NCI-H1048 (cell line): ENCODE measurements at regions not wholly inside any gene's neighbourhood (a gene's known extent, or its start where the extent isn't known, plus 50 kb on each side); places are given as distances from the start of the nearest gene placed in this dataset.
"Not testable (repeated sequence)": the region's sequence is repeated elsewhere in the genome, so short reads cannot be mapped to it uniquely, and the experiment has no call there.

Experiments used
- DNase-seq: peaks from one replicate; lab custom pipeline; 2025; lab: John Stamatoyannopoulos, UW

DNA sequence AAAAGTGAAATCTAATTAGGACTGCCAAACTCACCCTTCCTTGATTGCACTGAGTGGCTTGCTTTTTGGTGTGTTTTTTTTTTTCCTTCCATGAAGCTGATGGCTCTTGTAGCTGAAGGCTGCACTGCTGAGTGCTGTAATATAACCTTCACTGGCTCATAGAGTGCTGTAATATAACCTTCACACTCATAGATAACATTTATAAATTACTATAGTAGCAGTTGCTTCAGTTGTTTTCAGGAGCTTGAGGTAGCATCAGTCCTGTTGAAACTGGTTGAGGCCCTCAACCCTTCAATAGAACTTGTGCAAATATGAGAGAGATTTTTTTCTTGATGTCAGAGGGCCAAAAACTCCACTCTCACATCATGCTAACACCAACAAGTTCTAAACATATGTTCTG lies 404.9 kb upstream of the MBL2 start:
- no peak for DNase-seq

DNA sequence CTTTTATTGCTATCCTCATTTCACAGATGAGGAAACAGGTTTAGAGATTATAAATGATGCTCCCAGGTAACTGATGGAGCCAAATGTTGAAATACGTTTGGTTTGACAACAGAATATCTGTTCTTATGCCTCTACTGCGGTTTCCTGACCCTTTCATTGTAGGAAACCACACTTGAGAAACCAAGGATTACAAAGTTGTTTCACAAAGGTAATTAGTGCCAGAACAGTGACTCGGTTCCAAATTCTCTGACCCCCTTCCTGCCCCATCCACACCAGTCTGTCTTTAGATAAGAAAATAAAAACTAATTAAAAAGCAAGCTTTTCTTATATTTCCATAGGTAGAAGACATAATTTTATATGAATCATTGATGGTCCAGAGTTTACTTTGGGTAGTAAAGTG lies 393.7 kb upstream of the MBL2 start:
- no peak for DNase-seq

DNA sequence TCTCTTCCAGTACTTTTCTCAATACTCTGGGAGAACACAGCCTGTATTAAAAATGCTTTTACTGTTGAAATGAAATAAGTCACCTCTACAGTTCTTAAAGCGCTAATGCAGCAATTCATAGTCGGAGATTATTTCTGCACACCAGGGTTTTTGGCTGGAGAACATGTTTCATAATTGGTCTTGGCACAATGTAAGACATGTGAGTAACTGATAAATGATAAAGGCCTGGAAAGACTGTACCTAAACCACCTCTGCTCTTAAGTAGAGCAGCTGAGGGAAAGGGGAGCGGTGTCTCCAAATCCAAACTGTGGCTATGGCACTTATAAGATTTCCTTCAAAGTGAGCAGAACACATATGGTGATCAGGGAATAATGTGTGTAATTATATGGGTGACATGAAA lies 390.3 kb upstream of the MBL2 start:
- no peak for DNase-seq

DNA sequence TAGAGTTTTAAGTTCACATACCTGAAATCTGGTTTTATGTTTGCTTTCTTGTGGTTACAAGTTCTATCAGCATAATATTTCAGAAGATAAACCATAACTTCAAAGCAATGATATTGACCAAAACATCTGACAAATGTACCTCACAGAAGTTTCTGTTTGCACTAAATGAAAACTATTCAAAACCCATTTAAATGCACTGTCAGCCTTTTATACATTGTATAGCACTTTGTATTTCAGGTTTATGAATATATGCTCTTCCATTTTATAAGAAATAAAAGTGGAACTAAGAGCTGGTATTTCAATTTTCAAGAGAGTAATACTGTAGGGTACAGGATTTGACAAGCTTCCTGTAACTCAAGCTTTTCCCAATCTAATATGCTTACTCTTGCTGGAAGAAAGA lies 388.6 kb upstream of the MBL2 start:
- DNase-seq, result no peak

DNA sequence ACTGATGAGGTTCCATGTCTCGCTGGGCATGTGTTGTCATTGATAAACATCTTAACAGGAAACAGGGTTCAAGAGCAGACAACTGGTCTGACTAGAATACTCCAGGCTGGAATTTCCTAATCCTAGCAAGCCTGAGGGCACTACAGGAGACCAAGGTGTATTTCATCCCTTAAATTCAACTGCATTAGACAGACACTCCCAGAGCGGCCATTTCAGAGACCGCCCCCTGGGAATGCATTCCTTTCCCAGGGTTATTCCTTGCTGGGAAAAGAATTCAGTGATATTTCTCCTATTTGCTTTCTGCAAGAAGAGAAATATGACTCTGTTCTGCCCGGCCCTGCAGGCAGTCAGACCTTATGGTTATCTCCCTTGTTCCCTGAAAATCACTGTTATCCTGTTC lies 383.1 kb upstream of the MBL2 start:
- DNase-seq, result not testable (repeated sequence)

DNA sequence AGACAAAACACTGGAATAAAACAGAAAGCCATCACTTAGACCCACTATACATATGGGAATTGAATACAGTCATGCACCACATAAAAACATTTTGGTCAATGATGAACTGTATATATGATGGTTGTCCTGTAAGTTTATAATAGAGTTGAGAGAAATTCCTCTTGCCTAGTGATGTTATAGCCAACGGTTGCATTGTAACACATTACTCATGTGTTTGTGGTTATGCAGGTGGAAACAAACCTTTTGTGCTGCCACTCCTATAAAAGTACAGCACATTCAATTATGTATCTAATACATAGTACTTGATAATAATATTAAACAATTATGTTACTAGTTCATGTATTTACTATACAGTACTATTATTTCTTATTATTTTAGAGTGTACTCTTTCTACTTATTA lies 381.2 kb upstream of the MBL2 start:
- no peak for DNase-seq

DNA sequence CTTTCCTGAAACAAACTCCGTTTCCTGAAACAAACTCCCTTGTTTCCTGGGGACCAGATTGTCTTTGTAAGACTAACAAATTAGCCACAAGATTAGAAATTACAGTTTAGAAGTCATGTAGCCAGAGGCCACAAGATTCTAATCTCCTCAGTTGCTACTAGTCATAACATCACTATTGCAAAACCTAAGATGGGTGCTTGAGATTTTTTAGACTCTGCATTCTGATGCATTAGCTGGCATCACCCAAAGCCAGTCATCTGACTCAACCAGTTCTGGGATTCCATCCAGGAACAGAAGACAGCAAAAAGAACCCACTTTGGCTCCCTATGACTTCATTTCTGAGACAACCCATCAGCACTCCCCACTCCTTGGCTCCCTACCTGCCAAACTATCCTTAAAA lies 367.9 kb upstream of the MBL2 start:
- no peak for DNase-seq

DNA sequence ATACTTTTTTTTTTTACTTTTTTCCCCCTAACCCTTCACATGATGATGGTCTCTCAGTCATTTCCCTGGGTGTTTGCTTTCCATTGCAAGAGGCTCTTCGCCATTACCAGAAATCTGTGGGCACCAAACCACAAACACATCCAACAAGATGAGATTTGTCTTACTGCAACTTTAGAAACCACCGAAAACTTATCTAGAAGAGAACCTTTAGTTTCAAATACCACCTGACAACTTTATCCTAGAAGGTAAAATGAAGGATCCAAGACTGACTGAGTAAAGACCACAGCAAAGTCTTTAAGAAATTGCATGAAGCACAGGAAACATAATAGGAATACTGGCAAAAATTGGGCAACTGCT lies 363.3 kb upstream of the MBL2 start:
- no peak for DNase-seq

DNA sequence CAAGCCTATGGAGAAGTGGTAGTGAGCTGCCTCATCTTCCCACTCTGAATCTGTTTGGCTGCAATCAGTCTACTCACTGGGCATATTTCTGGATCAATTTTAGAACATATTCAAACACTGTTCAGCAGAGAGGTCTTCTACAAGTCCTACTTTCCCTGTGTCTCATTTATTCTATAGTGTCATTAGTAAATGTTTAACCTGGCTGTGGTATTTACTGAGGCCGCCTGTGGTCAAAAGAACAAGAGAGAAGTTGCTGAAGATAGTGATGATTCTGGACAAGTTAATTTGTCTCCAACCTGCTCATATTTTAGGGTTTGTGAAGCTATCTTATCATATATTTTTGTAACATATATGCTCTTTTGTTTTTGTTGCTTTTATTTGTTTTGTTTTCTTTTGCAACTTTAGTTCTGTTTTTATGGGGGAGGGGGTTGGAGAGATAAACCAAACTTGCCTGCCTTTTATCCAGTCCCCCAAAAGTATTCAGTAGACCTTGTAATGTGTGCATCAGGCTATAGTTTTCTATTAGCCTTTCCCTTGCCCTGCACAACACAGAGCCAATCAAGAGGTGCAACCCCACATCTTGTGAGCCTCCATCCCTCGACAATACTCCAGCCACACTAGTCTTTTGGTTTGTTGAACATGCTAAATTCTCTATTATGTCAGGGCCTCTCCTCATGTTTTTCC lies 362.8 kb upstream of the MBL2 start:
- DNase-seq, result no peak

DNA sequence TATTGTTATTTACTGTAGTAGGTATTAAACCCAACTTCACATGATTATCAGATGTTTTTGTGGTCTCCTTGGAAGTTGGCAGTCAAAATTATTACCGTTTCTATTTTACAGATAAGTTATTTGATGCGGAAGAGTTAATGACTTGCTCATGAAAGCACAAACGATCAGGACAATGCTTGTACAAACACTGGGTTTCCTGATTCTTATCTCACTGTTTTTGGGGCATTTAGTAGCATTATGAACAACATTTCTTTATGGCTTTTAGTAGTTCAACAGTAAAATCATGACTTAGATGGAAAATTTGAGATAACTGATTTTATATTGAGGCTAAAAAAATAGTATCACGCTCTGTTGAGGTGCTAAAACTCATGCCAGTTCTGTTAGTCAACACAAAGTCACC lies 361.5 kb upstream of the MBL2 start:
- no peak for DNase-seq

DNA sequence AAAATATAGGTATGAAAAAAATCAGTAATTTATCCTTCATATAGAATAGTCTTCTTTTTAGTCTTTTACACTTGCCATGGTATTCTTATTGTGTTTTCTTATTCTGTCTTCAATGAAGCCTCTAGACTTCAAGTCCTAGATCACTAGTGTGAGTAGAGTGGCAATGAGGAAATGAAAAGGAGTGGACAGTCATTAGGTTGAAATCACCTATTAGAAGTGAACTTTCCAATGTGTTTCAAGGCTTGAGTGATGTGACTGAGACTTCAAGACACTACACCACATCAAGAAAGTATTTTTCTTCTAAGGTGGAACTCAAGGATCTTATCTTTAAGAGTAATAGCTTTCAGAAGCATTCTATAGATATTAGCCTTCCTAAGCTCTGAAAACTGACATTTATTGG lies 357.8 kb upstream of the MBL2 start:
- no peak for DNase-seq

DNA sequence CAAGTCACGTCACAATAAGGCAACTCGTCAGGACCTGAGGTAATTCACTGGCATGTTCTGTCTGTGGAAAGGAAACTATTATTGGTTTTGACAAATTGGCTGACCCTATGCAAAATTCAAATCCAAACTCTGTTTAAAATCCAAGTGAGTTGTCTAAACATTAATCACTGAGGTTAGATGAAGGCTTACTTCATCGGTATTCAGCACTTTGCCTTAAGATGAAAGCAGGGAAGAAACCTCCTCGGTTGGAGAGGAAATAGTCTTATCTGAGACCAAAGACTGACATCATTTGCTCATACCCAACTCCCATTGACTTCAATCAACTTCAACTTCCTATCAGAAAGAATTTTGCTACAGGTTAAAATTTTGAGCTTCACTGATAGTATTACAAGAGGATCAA lies 355.1 kb upstream of the MBL2 start:
- DNase-seq, result no peak

DNA sequence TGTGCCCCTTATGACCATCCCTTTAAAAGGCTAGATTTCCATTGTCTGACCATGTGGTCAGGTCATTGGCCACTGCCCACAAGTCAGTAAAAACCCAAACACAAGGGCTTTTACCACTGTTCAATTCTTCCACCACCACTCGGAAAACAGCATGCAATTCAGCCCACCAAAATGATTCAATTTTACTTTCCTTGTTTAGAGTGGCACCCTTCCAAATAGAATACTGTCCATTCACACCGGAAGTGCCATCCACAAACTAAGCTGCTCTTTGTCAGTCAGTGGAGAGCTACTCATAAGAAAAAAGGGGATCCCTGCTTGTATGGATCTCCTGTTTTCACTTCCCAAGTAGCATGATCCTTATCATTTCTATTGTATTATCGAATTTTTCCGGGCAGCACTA lies 350.7 kb upstream of the MBL2 start:
- no peak for DNase-seq

DNA sequence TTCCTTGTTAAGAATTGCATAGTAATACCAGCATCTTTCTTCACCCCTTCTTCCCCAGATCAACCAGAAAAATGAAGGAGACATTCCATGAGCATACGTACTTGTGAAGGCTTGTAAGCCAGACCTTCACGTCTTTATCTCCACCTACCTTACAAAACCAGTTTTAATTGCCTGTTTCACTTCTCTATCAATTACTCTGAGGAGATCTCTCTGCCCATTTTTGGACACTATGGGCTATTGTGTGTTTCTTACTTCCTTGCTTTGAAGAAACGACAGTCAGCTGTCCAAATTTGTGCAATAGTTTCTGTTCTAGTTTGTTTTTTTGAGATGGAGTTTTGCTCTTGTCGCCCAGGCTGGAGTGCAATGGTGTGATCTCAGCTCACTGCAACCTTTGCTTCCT lies 349.7 kb upstream of the MBL2 start:
- no peak for DNase-seq

DNA sequence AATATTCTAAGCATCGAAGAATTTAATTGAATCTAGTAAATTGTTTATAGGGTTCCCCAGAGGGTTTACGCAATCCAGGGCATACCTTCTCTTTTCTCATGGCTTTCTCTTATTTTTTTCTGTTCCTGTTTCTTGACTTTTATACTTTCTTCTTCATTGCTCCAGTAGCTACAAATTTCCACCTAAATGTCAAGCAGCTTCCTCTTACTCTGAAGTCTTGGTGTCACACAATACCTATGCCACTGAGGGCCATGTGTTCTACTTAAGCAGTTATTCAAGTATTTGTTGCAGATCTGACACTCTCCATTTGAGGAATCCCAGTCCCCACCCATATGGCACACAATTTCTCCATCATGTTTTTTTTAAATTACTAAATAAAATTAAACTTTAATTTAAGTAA lies 343.1 kb upstream of the MBL2 start:
- no peak for DNase-seq

DNA sequence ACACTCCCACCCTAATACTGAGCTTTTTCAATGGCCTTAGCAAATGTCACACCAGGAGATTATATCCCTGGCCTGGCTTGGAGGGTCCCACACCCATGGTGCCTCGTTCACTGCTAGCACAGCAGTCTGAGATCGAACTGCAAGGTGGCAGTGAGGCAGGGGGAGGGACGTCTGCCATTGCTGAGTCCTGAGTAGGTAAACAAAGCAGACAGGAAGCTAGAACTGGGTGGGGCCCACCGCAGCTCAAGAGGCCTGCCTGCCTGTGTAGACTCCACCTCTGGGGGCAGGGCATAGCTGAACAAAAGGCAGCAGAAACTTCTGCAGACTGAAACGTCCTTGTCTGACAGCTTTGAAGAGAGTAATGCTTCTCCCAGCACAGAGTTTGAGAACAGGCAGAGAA lies 338.9 kb upstream of the MBL2 start:
- no peak for DNase-seq

DNA sequence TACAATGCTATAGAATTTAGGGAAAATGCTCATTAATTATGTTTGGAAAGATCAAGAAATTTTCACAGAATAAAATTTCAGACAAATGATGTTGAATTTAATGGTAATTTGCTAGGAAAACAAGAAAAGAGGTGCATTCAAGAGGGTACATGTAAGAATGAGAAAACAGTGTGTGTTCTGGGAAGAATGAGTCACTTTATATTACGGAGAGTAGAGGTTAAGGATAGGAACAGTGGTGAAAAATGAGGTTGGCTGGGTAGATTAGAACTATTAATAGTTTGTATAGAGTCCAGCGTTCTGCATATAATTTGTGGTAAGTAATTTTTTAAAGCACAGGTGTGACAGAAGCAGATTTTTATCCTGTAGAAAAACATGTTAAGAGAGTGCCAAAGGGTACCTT lies 336.7 kb upstream of the MBL2 start:
- DNase-seq, result no peak

DNA sequence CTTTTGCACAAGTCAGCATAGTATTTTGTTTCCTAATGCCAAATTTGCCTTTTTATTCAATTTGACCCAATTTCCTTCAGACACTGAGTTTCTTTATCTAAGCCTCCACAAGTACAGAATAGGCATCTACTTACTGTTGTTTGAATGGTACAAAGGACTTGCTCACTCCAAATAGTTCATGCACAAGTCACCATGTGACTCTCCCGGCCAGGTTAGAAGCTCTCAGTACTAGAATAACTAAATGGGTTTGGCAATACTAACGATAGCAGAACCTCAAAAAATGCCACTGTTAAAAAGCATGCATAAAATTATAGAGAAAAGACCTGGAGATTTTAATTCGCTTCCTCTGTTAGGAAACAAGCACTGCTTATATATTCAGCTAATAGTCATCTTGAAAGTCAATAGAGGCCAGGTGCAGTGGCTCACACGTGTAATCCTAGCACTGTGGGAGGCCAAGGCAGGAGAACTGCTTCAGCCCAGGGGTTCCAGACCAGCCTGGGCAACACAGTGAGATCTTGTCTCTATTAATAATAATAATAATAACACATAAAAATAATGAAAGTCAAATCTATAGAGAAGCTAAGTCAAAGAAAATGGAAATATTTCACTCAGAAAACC lies 335.8 kb upstream of the MBL2 start:
- DNase-seq, result no peak

DNA sequence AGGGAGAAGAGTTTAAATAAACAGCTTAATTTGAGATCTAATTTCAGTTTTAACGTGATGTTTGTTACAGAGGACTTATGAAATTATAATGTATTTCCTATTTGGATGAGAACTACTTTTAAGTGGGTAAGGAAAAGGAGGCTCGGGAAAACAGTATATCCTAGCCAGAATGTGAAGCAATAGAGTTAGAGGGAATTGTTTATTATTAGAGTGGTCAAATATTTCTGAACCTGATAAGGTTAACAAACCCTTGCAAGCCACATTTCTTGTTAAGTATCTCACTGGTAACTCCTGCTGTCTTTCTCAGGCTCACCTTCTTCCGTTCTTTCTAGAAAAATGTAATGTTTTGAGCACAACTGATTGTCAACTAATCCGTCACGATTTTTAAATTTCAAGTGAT lies 335.1 kb upstream of the MBL2 start:
- DNase-seq, result no peak

DNA sequence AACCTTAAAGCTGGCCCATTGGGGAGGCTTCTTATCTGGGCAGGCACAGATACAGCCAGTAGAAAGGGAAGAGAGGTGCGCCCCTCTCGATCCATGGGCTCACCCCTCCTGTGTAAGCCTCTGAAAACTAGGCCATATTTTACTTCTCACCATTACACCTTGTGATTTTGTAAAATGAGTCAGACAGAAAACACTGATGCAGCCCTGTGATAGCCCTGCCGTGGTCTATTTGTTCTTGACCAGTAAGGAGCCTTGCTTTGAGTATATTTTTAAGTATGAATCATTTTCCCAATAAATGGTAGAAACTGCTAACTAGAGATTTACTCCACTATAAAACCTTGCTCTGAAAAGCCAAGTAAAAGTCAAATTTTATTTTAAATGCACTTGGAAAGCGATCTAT lies 329.8 kb upstream of the MBL2 start:
- DNase-seq, result no peak

DNA sequence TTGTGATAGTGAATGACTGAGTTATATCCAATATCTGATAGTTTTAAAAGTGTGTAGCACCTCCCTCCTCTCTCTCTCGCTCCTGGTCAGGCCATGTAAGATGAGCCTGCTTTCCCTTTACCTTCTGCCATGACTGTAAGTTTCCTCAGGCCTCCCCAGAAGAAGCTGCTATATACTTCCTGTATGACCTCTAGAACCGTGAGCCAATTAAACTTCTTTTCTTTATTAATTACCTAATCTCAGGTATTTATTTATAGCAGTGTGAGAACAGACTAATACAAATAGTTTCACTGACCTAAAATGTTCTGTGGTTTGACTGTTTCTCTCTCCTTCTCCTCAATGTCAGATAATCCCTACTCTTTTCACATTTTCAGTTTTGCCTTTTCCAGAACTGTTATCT lies 321.3 kb upstream of the MBL2 start:
- no peak for DNase-seq

DNA sequence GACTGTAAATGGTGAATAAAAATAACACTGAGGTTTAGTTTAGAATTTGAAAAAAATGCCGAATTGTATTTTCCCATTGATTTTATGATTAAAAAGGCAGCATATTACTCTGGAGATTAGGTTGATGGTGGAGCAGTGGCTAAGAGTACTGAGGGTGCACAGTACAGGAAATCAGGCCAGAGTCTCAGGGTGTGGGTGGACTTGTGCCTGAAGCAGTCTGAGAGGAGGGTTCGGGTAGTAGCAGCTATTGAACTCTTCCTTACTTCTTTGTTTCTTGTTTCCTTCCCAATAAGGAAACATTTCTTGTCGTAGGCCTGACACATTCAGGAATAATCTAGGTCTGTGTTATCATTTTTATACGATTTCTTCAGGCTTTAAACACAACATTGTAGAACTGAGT lies 319.0 kb upstream of the MBL2 start:
- no peak for DNase-seq

DNA sequence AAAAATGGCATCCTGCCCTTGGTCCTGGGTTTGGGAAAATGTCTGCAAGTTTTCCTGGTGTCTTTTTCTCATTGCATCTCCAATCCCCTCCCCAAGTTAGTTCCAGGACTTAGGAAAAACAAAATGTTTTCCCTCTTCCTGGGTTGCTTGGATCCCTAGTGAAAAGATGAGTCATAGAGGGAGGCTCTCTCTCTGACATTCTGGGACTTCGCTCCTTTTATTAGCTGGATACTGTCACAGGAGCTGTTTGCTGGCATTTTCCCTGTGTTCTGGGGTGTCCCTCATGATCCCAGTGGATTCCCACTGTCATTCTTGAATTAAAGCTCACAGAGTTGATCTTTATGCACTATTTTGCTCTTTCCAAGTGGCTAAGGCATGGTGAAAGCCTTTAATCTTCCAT lies 316.4 kb upstream of the MBL2 start:
- DNase-seq, result no peak

DNA sequence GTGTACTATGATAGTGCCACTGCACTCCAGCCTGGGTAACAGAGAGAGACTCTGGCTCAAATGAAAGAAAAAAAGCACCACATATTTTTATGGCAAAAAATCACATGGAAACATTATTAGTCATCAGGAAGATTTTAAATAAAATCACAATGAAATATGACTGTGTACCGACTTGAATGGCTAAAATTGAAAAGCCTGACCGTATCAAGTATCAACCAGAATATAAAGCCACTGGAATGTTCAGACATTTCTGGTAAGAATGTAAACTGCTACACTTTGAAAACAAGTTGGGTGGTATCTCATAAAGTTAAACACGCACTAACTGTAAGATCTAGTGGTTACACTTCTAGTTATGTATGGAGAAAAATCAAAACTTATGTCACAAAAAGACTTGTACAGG lies 306.7 kb upstream of the MBL2 start:
- DNase-seq, result no peak

DNA sequence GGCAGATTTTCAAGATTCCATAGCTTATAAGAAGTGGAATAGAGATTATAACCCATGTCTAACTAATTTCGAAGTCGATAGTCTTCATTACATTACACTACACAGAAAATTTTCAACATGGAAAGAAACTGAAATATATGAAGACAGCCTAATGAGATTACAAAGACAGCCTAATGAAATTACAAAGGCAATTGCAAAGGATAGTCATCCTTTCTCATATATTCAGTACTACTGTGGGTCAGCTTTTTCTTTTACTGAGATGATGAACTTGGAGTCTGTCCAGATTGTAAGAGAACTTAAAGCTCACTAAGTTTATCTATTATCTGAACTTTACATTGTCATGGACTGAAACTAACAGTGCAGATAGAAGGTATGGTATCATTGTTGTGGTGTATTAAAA lies 304.4 kb upstream of the MBL2 start:
- no peak for DNase-seq
